HuH-7 (cell line): ENCODE measurements at regions not wholly inside any gene's neighbourhood (a gene's known extent, or its start where the extent isn't known, plus 50 kb on each side); places are given as distances from the start of the nearest gene placed in this dataset.
"Not testable (repeated sequence)": the region's sequence is repeated elsewhere in the genome, so short reads cannot be mapped to it uniquely, and the experiment has no call there.

Source experiments
- DNase-seq: peaks from one replicate; pipeline ENCODE4 v3.0.0; 2011; ENCODE audit warnings: low spot score

- no peak for DNase-seq
Observed at GRCh38 chr6:14537030-14537429, 419.5 kb downstream of the CD83 start.

- DNase-seq, result no peak
Observed at GRCh38 chr6:14540276-14540675, 422.7 kb downstream of the CD83 start.

- no peak for DNase-seq
Observed at GRCh38 chr6:14540810-14541540, 423.4 kb downstream of the CD83 start.

GRCh38 chr6:14542670-14543366, 425.2 kb downstream of the CD83 start:
- no peak for DNase-seq

- DNase-seq, result no peak
Observed at GRCh38 chr6:14543971-14544585, 426.5 kb downstream of the CD83 start.

- no peak for DNase-seq
Observed at GRCh38 chr6:14544666-14545065, 427.1 kb downstream of the CD83 start.

GRCh38 chr6:14545496-14545895, 427.9 kb downstream of the CD83 start:
- DNase-seq, result no peak

GRCh38 chr6:14546036-14546435, 428.5 kb downstream of the CD83 start:
- no peak for DNase-seq

GRCh38 chr6:14547284-14547998, 429.9 kb downstream of the CD83 start:
- DNase-seq, result no peak

GRCh38 chr6:14549304-14549770, 431.8 kb downstream of the CD83 start:
- no peak for DNase-seq

GRCh38 chr6:14549871-14550270, 432.3 kb downstream of the CD83 start:
- no peak for DNase-seq

GRCh38 chr6:14550410-14550809, 432.8 kb downstream of the CD83 start:
- DNase-seq, result no peak

- no peak for DNase-seq
Observed at GRCh38 chr6:14550822-14551221, 433.2 kb downstream of the CD83 start.

GRCh38 chr6:14551601-14552000, 434.0 kb downstream of the CD83 start:
- DNase-seq, result not testable (repeated sequence)

- no peak for DNase-seq
Observed at GRCh38 chr6:14552891-14553290, 435.3 kb downstream of the CD83 start.

GRCh38 chr6:14553515-14553914, 435.9 kb downstream of the CD83 start:
- no peak for DNase-seq

GRCh38 chr6:14555804-14556203, 438.2 kb downstream of the CD83 start:
- DNase-seq, result no peak

GRCh38 chr6:14559746-14560536, 442.4 kb downstream of the CD83 start:
- peak; percentile 2 for DNase-seq

GRCh38 chr6:14561563-14561962, 444.0 kb downstream of the CD83 start:
- not testable (repeated sequence) for DNase-seq

- DNase-seq, result no peak
Observed at GRCh38 chr6:14567842-14568241, 450.3 kb downstream of the CD83 start.

GRCh38 chr6:14569394-14569793, 451.8 kb downstream of the CD83 start:
- DNase-seq, result no peak

GRCh38 chr6:14569874-14570273, 452.3 kb downstream of the CD83 start:
- DNase-seq, result not testable (repeated sequence)
